ENCODE measurements at regions not wholly inside any gene's neighbourhood (a gene's known extent, or its start where the extent isn't known, plus 50 kb on each side); places are given as distances from the start of the nearest gene placed in this dataset.

GRCh38 chr18:78830826-78831225 is 148.8 kb upstream of the SALL3 start:
- DNase-seq = no peak

GRCh38 chr18:78831603-78832002 is 148.0 kb upstream of the SALL3 start:
- no peak for DNase-seq

- DNase-seq = no peak
Measured at GRCh38 chr18:78833833-78834232, 145.8 kb upstream of the SALL3 start.

- DNase-seq = no peak
Measured at GRCh38 chr18:78836838-78837237, 142.8 kb upstream of the SALL3 start.

- DNase-seq = no peak
Measured at GRCh38 chr18:78837754-78838153, 141.9 kb upstream of the SALL3 start.

- no peak for DNase-seq
Measured at GRCh38 chr18:78838183-78838582, 141.4 kb upstream of the SALL3 start.

GRCh38 chr18:78849046-78849445 is 130.6 kb upstream of the SALL3 start:
- no peak for DNase-seq

GRCh38 chr18:78849458-78849857 is 130.2 kb upstream of the SALL3 start:
- DNase-seq = no peak

GRCh38 chr18:78853341-78853740 is 126.3 kb upstream of the SALL3 start:
- no peak for DNase-seq

GRCh38 chr18:78855188-78855587 is 124.4 kb upstream of the SALL3 start:
- DNase-seq = no peak

- DNase-seq = no peak
Measured at GRCh38 chr18:78856569-78857313, 122.9 kb upstream of the SALL3 start.

- no peak for DNase-seq
Measured at GRCh38 chr18:78857314-78858150, 122.1 kb upstream of the SALL3 start.

- DNase-seq = no peak
Measured at GRCh38 chr18:78859686-78860085, 119.9 kb upstream of the SALL3 start.

- DNase-seq = no peak
Measured at GRCh38 chr18:78860117-78860516, 119.5 kb upstream of the SALL3 start.

GRCh38 chr18:78861116-78861515 is 118.5 kb upstream of the SALL3 start:
- no peak for DNase-seq

- DNase-seq = no peak
Measured at GRCh38 chr18:78861706-78862105, 117.9 kb upstream of the SALL3 start.

- no peak for DNase-seq
Measured at GRCh38 chr18:78862395-78862794, 117.2 kb upstream of the SALL3 start.

GRCh38 chr18:78865056-78865598 is 114.5 kb upstream of the SALL3 start:
- no peak for DNase-seq

- no peak for DNase-seq
Measured at GRCh38 chr18:78865771-78866310, 113.8 kb upstream of the SALL3 start.

GRCh38 chr18:78867131-78867530 is 112.5 kb upstream of the SALL3 start:
- no peak for DNase-seq

- DNase-seq = no peak
Measured at GRCh38 chr18:78868330-78869316, 111.0 kb upstream of the SALL3 start.

GRCh38 chr18:78871618-78872017 is 108.0 kb upstream of the SALL3 start:
- peak; percentile 45 for DNase-seq
